WI38 (cell line): ENCODE measurements at regions not wholly inside any gene's neighbourhood (a gene's known extent, or its start where the extent isn't known, plus 50 kb on each side); places are given as distances from the start of the nearest gene placed in this dataset.
A peak's percentile ranks its signal among the peaks of the same experiment; 100 is the strongest.

Source experiments
- H3K4me3 ChIP-seq: 2 replicates; pipeline ENCODE4 v1.5.1; 2011; ENCODE audit warnings: low read depth, mild to moderate bottlenecking, control low read depth, low read length
- TF ChIP-seq, protein P1 (sequence below): IDR thresholded peaks from 2 replicates; pipeline ENCODE4 v1.5.1; 2012; ENCODE audit warnings: low read depth, mild to moderate bottlenecking, control low read depth, low read length

DNA sequence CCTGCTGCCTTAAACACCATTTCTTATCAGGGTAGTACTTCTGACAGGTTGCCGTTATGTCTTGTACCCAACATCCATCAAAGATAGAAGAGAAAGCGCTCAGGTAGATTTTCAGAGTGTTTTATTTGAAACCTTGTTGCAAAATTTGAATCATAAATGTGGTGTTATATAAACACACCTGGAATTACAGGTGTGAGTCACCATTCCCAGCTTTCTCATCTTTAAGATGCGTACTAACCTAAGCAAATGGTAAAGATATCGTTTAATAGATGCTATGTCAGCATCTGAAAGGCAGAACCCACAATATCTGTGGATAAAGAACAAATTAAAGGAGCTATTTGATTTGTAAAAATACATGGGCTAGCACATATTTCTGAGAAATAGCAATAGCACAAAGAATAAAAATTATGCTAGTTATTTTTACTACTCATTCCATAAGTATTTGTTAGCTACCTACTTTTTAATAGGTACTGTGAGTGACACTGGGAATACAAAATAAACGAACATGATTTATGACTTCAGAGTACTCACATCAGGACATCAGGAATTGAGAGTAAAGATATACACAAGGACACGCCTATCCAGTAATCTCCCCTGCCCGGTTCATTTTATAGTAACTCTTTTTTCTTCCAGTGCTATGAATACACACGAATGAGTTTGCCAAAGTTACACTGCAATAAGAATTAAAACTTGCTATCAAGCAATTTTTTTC, 193.8 kb downstream of the RBM43 start:
- TF ChIP-seq, protein P1, sequence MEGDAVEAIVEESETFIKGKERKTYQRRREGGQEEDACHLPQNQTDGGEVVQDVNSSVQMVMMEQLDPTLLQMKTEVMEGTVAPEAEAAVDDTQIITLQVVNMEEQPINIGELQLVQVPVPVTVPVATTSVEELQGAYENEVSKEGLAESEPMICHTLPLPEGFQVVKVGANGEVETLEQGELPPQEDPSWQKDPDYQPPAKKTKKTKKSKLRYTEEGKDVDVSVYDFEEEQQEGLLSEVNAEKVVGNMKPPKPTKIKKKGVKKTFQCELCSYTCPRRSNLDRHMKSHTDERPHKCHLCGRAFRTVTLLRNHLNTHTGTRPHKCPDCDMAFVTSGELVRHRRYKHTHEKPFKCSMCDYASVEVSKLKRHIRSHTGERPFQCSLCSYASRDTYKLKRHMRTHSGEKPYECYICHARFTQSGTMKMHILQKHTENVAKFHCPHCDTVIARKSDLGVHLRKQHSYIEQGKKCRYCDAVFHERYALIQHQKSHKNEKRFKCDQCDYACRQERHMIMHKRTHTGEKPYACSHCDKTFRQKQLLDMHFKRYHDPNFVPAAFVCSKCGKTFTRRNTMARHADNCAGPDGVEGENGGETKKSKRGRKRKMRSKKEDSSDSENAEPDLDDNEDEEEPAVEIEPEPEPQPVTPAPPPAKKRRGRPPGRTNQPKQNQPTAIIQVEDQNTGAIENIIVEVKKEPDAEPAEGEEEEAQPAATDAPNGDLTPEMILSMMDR = no peak
- H3K4me3 ChIP-seq = no peak overlapping the region

- H3K4me3 ChIP-seq = no peak overlapping the region
- TF ChIP-seq, protein P1 = no peak
Observed at GRCh38 chr2:151063271-151063670, 198.4 kb downstream of the RBM43 start.

- no peak overlapping the region for H3K4me3 ChIP-seq
- TF ChIP-seq, protein P1 = no peak
Observed at GRCh38 chr2:151060287-151060686, 201.4 kb downstream of the RBM43 start.

GRCh38 chr2:151056870-151057269, 204.8 kb downstream of the RBM43 start:
- TF ChIP-seq, protein P1 = no peak
- H3K4me3 ChIP-seq = no peak overlapping the region

GRCh38 chr2:151053661-151053990, 208.0 kb downstream of the RBM43 start:
- TF ChIP-seq, protein P1 = no peak
- H3K4me3 ChIP-seq = no peak overlapping the region

DNA sequence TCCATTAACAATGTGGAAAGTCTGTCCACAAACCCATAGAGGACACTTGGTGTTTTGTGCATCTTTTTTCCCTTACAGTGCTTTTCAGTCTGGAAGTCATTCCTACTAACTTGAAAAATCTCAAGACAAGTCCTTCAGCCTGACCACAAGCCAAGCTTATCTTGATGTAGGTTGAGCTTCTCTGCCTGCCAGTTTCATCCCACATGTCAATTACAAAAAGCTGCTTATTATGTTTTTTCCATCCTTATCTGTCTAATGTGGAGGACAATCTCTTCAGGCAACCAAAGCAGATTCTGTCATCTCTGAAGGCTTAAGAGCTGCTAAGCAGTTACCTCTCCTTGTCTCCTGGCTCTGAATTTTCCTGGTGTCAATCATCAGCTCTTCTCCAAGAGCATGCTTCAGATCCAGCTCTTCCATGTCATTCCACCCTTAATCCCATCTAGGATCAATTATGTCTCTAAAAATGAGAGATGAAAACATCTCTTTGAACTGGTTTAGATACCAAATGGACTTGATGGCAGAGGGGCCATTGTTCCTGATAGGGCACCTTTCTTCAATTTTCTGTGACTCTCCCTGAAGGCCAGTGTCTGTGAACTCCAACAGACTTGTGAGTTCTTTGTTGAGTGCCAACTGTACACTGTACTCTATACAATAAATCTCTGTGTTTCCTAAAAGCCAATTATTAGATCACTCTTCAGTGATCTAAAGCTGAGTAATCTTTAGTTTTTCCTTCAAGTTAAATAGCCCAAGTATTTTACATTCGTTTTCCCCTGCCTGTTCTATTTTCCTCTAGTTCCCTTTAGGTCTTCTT, 208.6 kb downstream of the RBM43 start:
- TF ChIP-seq, protein P1 = no peak
- no peak overlapping the region for H3K4me3 ChIP-seq

DNA sequence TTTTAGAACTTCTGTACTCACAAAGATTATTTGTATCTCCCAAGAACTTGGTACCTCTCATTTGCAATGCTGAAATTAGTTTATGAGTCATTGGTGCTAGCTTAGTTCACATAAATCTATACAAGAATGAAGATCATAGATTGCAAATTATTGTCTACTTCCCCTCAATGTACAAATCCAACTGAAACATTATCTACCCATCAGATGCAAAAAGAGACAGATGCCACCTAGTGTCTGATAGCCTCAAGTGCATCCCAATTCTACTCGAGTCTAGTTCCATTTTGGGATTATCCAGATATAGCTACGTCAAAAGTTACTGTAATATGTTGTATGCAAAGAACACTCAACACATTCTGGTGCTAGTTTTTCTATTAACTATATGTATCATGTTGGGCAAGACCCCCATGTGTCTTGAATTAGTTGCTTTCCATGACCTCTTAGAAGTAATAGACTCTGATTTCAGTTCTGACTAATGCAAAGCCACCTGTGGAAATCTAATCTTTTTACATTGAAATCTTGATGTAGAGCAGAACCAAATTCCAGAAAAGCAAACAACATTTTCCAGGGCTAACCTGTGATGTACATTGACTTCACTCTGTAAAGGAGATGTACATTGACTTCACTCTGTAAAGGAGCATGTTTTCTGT, 210.0 kb downstream of the RBM43 start:
- TF ChIP-seq, protein P1 = peak; percentile 65
- no peak overlapping the region for H3K4me3 ChIP-seq
